Transverse colon (tissue), 4 donors: ENCODE measurements at regions not wholly inside any gene's neighbourhood (a gene's known extent, or its start where the extent isn't known, plus 50 kb on each side); places are given as distances from the start of the nearest gene placed in this dataset.

Experiments
- DNase-seq: peaks from one replicate; pipeline ENCODE4 v3.0.0-alpha.2; 2019
- H3K27ac ChIP-seq, 4 donors: fragments of 200-600 bp; sonication (generic); 2 replicates each; pipeline ENCODE4 v1.5.1; 2016 to 2018; ENCODE audit warnings: inconsistent platforms in 4 of 4
- H3K27me3 ChIP-seq: fragments of 200-600 bp; sonication (generic); 2 replicates; pipeline ENCODE4 v1.5.1; 2017; ENCODE audit warnings: inconsistent platforms
- H3K36me3 ChIP-seq, 4 donors: fragments of 200-600 bp; sonication (generic); 2 replicates each; pipeline ENCODE4 v1.5.1; 2017 to 2019; ENCODE audit warnings: inconsistent platforms in 4 of 4
- H3K4me1 ChIP-seq, 4 donors: fragments of 200-600 bp; sonication (generic); 2 replicates each; pipeline ENCODE4 v1.5.1; 2017 to 2020; ENCODE audit warnings: inconsistent platforms in 4 of 4
- H3K4me3 ChIP-seq, 4 donors: fragments of 200-600 bp; sonication (generic); 1 replicate in 1 of 4; 2 replicates in 3 of 4; pipeline versions ENCODE4 v1.5.1 to v1.6.1; 2017 to 2019; ENCODE audit warnings: inconsistent platforms in 4 of 4
- H3K9me3 ChIP-seq, 2 donors: fragments of 200-600 bp; sonication (generic); 2 replicates each; pipeline ENCODE4 v1.5.1; 2017 to 2019; ENCODE audit warnings: inconsistent platforms in 2 of 2
- CTCF ChIP-seq, 5 experiments: fragments of 200-600 bp in 3 of 5; fragments of 450-650 bp in 2 of 5; sonication (generic) in 3 of 5; IDR thresholded peaks; 1 replicate in 2 of 5; 2 replicates in 3 of 5; pipeline ENCODE4 v1.5.1; 2016 to 2017; ENCODE audit warnings: antibody characterized with exemption in 5 of 5, inconsistent platforms in 3 of 5, mild to moderate bottlenecking in 2 of 5, moderate library complexity in 1 of 5
- EP300 ChIP-seq: sonication (generic); formaldehyde crosslinking; IDR thresholded peaks from one replicate; pipeline ENCODE4 v1.6.1; 2017; ENCODE audit warnings: antibody characterized with exemption, low read depth
- POLR2A ChIP-seq: fragments of 450-650 bp; IDR thresholded peaks from one replicate; pipeline ENCODE4 v1.6.1; 2016; ENCODE audit warnings: antibody characterized with exemption, mild to moderate bottlenecking, moderate library complexity
- POLR2AphosphoS5 ChIP-seq, 3 donors: sonication (generic); formaldehyde crosslinking; IDR thresholded peaks; one replicate each; pipeline ENCODE4 v1.6.1; 2016; ENCODE audit warnings: antibody characterized with exemption in 3 of 3
- WGBS, 2 donors: methylation state at CpG; one replicate each; pipeline ENCODE4 v1.1.5; 2018; ENCODE audit warnings: low coverage in 1 of 2; 5-methylcytosine and 5-hydroxymethylcytosine counted together
- in situ Hi-C, 4 donors: fragments of 200-750 bp; cut with MboI; loops; one replicate each; pipeline versions ENCODE4 v1.15.0 to v1.15.1; 2017; ENCODE audit warnings: low sequenced_read_pairs in 3 of 4, low pct_ligation_motif_present in 1 of 4, low pct_unique_long_range_greater_than_20kb in 1 of 4
- intact Hi-C: fragments of 100-400 bp; cut with DNase I; formaldehyde crosslinking; loops from one replicate; pipeline ENCODE4 v1.15.1; 2023; ENCODE audit warnings: low total_unique reads

DNA sequence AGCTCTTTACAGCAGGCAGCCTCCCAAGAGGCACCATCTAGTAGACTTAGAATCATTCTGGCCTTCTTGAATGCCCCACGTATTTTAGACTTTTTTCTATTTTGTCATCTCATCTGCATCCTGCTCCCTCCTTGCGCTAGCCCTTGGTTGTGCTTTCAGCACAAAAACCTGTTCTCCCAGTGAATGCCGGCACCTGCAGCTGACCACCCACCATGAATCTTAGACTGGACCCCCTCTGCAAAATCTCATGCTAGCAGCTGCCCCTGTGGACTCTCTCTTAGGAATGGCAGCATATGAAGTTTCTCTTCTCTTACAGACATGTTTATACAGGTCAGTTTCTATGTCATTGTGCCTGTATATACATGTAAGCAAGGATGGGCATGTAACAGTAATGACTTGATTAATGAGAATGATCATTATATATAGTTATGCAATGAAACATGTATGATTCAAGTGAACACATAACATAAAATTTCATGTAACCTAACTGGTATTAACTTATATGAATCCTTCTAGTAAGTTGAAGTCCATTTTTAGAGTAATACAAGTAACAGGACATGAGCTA is 159.8 kb downstream of the SUCLG1 start:
- H3K27ac ChIP-seq = no peak overlapping the region
- no peaks in the 10 kb centered on the region for H3K9me3 ChIP-seq
- H3K27me3 ChIP-seq = no peaks in the 10 kb centered on the region
- intact Hi-C loops = no loop called here
- DNase-seq = no peak
- peaks cover 0 to 9% (median 1%) of the 10 kb centered on the region in 4 donors for H3K4me1 ChIP-seq
- WGBS, 2 donors = 85% methylated on average over 3 of the region's 3 CpGs; no CpG with 5 or more reads in 1 of the 2 donors
- H3K4me3 ChIP-seq = no peak overlapping the region
- no peak for TF ChIP-seq POLR2A
- TF ChIP-seq EP300 = no peak
- TF ChIP-seq POLR2AphosphoS5 (IDR thresholded peaks at IDR 0.05) = no peak
- no peak for TF ChIP-seq CTCF (IDR thresholded peaks at IDR 0.05)
- in situ Hi-C loops = loop anchor here in 1 of 4 donors (10.0 kb wide), 1 partner anchor 274 kb away; no protein-coding TSS in a partner anchor
- H3K36me3 ChIP-seq = no peaks in the 10 kb centered on the region

DNA sequence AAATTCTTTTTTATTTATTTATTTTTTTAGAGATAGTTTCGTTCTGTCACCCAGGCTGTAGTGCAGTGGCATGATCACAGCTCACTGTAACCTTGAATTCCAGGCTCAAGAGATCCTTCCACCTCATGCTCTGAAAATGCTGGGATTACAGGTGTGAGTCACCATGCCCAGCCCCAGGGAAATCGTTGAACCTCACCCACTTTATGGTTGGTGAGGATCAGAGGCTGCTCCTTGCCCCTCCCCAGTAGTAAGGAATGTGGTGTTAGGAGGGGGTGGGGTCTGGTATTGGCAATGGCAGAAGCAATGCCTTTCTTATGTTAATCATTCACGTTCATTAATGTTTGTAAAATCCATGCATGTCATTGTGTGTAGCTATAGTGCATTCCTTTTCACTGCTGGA is 161.9 kb downstream of the SUCLG1 start:
- H3K36me3 ChIP-seq = no peaks in the 10 kb centered on the region
- DNase-seq = peak; percentile 77
- no peak overlapping the region for H3K4me3 ChIP-seq
- in situ Hi-C loops = loop anchor here in 1 of 4 donors (10.0 kb wide), 1 partner anchor 272 kb away; no protein-coding TSS in a partner anchor
- peak overlapping the region; percentile 26 to 78 (median 60) for H3K27ac ChIP-seq
- intact Hi-C loops = no loop called here
- WGBS, 2 donors = 29 to 30% methylated on average over 2 to 3 of the region's 3 CpGs
- TF ChIP-seq EP300 (peak; percentile 31), POLR2A (no peak), POLR2AphosphoS5 (IDR thresholded peaks at IDR 0.05) (peak in 2 of 3 donors; percentile 42 to 62), CTCF (IDR thresholded peaks at IDR 0.05) (no peak)
- H3K4me1 ChIP-seq = peaks cover 0 to 14% (median 1%) of the 10 kb centered on the region in 4 donors
- H3K27me3 ChIP-seq = no peaks in the 10 kb centered on the region
- H3K9me3 ChIP-seq = no peaks in the 10 kb centered on the region

- Histone ChIP-seq H3K4me3 (no peak overlapping the region), H3K9me3 (no peaks in the 10 kb centered on the region), H3K36me3 (no peaks in the 10 kb centered on the region), H3K27ac (no peak overlapping the region), H3K27me3 (no peaks in the 10 kb centered on the region), H3K4me1 (peaks cover 0 to 14% (median 1%) of the 10 kb centered on the region in 4 donors)
- intact Hi-C loops = no loop called here
- WGBS, 2 donors = 78 to 80% methylated on average over 3 to 6 of the region's 6 CpGs
- TF ChIP-seq POLR2A (no peak), POLR2AphosphoS5 (IDR thresholded peaks at IDR 0.05) (no peak), CTCF (IDR thresholded peaks at IDR 0.05) (no peak), EP300 (no peak)
- no peak for DNase-seq
- in situ Hi-C loops = loop anchor here in 1 of 4 donors (10.0 kb wide), 1 partner anchor 269 kb away; no protein-coding TSS in a partner anchor
Measured at GRCh38 chr2:84293791-84294380, 165.2 kb downstream of the SUCLG1 start.

DNA sequence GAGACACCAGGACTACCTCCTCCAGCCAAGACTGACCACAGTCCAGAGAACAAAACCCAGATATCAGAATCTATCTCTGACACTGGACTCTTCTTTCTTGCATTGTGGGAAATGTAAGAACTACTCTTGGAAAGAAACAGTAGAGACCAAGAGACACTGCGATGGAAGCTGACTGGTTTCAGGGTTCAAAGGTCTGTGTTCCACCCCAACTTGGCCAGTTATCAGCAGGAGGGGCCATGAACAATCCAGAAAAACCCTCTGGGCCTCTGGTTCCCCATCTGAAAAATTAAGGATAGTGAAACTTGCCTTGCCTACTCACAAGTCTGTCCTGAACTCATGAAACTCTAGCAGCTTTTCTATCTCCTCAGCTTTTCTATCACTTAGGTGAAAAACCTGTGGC is 166.5 kb downstream of the SUCLG1 start:
- Histone ChIP-seq H3K36me3 (no peaks in the 10 kb centered on the region), H3K27ac (no peak overlapping the region), H3K27me3 (no peaks in the 10 kb centered on the region), H3K4me3 (no peak overlapping the region), H3K9me3 (no peaks in the 10 kb centered on the region), H3K4me1 (peaks cover 0 to 14% (median 1%) of the 10 kb centered on the region in 4 donors)
- intact Hi-C loops = no loop called here
- TF ChIP-seq EP300 (no peak), CTCF (IDR thresholded peaks at IDR 0.05) (no peak), POLR2AphosphoS5 (IDR thresholded peaks at IDR 0.05) (no peak), POLR2A (no peak)
- in situ Hi-C loops = loop anchor here in 1 of 4 donors (10.0 kb wide), 1 partner anchor 268 kb away; no protein-coding TSS in a partner anchor
- WGBS, 2 donors = 50% methylated on average over 1 of the region's 1 CpG; no CpG with 5 or more reads in 1 of the 2 donors
- DNase-seq = no peak
